Thyroid gland (tissue), 4 donors: ENCODE measurements at regions not wholly inside any gene's neighbourhood (a gene's known extent, or its start where the extent isn't known, plus 50 kb on each side); places are given as distances from the start of the nearest gene placed in this dataset.

ENCODE experiments used
- CTCF ChIP-seq, 6 experiments: fragments of 200-600 bp in 3 of 6; fragments of 450-650 bp in 3 of 6; sonication (generic) in 3 of 6; IDR thresholded peaks; one replicate each; pipeline ENCODE4 v1.5.1; 2016 to 2019; ENCODE audit warnings: antibody characterized with exemption in 6 of 6, mild to moderate bottlenecking in 2 of 6, inconsistent platforms in 1 of 6, moderate library complexity in 1 of 6
- POLR2A ChIP-seq, 2 donors: fragments of 450-650 bp; IDR thresholded peaks; one replicate each; pipeline ENCODE4 v1.6.1; 2017; ENCODE audit warnings: antibody characterized with exemption in 2 of 2, mild to moderate bottlenecking in 2 of 2, moderate library complexity in 1 of 2

GRCh38 chr17:427327-427726 is 74.7 kb upstream of the RPH3AL start:
- TF ChIP-seq CTCF (IDR thresholded peaks at IDR 0.05) = no peak
- no peak for TF ChIP-seq POLR2A (IDR thresholded peaks at IDR 0.05)
